HEK293 (cell line): ENCODE measurements at regions not wholly inside any gene's neighbourhood (a gene's known extent, or its start where the extent isn't known, plus 50 kb on each side); places are given as distances from the start of the nearest gene placed in this dataset.

Experiments
- CTCF ChIA-PET: fragments of 350-600 bp; formaldehyde crosslinking; extraction: SDS; loops from one replicate; lab custom pipeline; 2021; ENCODE audit warnings: antibody characterized with exemption; lab: Yijun Ruan, JAX
- POLR2A ChIA-PET: fragments of 300-600 bp; formaldehyde crosslinking; extraction: SDS; loops from one replicate; lab custom pipeline; 2020; ENCODE audit warnings: antibody characterized with exemption, inconsistent platforms; lab: Yijun Ruan, JAX
- H3K27ac ChIP-seq: fragments of 200-500 bp; sonication (Bioruptor generic); 2 replicates; pipeline ENCODE4 v1.5.1; 2014; ENCODE audit warnings: low read depth, low read length, control low read depth, inconsistent platforms; ENCODE audit errors: extremely low read depth
- H3K36me3 ChIP-seq, 2 experiments: fragments of 200-500 bp in 1 of 2; sonication (Bioruptor generic) in 1 of 2; 1 replicate in 1 of 2; 2 replicates in 1 of 2; pipeline ENCODE4 v1.5.1; 2014 to 2017; ENCODE audit warnings: inconsistent platforms in 2 of 2, low read length in 2 of 2; ENCODE audit not compliant: control insufficient read depth in 2 of 2, insufficient read depth in 1 of 2
- H3K4me1 ChIP-seq: fragments of 200-500 bp; sonication (Bioruptor generic); 2 replicates; pipeline ENCODE4 v1.5.1; 2014; ENCODE audit warnings: mild to moderate bottlenecking, low read length, inconsistent platforms; ENCODE audit not compliant: control insufficient read depth, insufficient read depth
- H3K4me3 ChIP-seq: 2 replicates; pipeline ENCODE4 v1.5.1; 2011; ENCODE audit warnings: low read depth, mild to moderate bottlenecking, control low read depth, low read length, moderate library complexity
- H3K9me3 ChIP-seq: fragments of 200-500 bp; sonication (Bioruptor generic); 2 replicates; pipeline ENCODE4 v1.5.1; 2014; ENCODE audit warnings: low read depth, low read length, inconsistent platforms; ENCODE audit not compliant: control insufficient read depth, insufficient read depth
- BCL11A ChIP-seq: fragments of 450-650 bp; formaldehyde crosslinking; IDR thresholded peaks from 2 replicates; pipeline ENCODE4 v1.5.1; 2016; ENCODE audit warnings: low read depth, missing biosample characterization, missing genetic modification characterization
- HOXD13 ChIP-seq: sonication (generic); formaldehyde crosslinking; IDR thresholded peaks from 2 replicates; pipeline ENCODE4 v1.8.0; 2022; ENCODE audit warnings: missing genetic modification reagents, borderline replicate concordance
- ZBTB20 ChIP-seq: fragments of 450-650 bp; formaldehyde crosslinking; IDR thresholded peaks from 2 replicates; pipeline ENCODE4 v1.5.1; 2016; ENCODE audit warnings: missing biosample characterization, missing genetic modification characterization
- ZNF133 ChIP-seq: fragments of 450-650 bp; formaldehyde crosslinking; IDR thresholded peaks from 2 replicates; pipeline ENCODE4 v1.5.1; 2016; ENCODE audit warnings: missing biosample characterization, missing genetic modification characterization
- ZNF174 ChIP-seq: fragments of 450-650 bp; formaldehyde crosslinking; IDR thresholded peaks from 2 replicates; pipeline ENCODE4 v1.5.0; 2017; ENCODE audit warnings: missing biosample characterization, mild to moderate bottlenecking, missing genetic modification characterization
- ZNF175 ChIP-seq: fragments of 450-650 bp; formaldehyde crosslinking; IDR thresholded peaks from 2 replicates; pipeline ENCODE4 v1.5.1; 2016; ENCODE audit warnings: missing biosample characterization, missing genetic modification characterization
- ZNF391 ChIP-seq: fragments of 450-650 bp; formaldehyde crosslinking; IDR thresholded peaks from 2 replicates; pipeline ENCODE4 v1.5.1; 2016; ENCODE audit warnings: low read depth, missing biosample characterization, missing genetic modification characterization, borderline replicate concordance
- ZNF521 ChIP-seq: fragments of 450-650 bp; formaldehyde crosslinking; IDR thresholded peaks from 2 replicates; pipeline ENCODE4 v1.5.1; 2017; ENCODE audit warnings: missing biosample characterization, mild to moderate bottlenecking, missing genetic modification characterization
- ZNF549 ChIP-seq: fragments of 450-650 bp; IDR thresholded peaks from 2 replicates; pipeline ENCODE4 v1.5.1; 2018; ENCODE audit warnings: missing biosample characterization, missing genetic modification characterization, mild to moderate bottlenecking, inconsistent platforms, moderate library complexity
- ZNF558 ChIP-seq: fragments of 450-650 bp; formaldehyde crosslinking; IDR thresholded peaks from 2 replicates; pipeline ENCODE4 v1.5.1; 2016; ENCODE audit warnings: missing biosample characterization, missing genetic modification characterization
- ZNF626 ChIP-seq: fragments of 450-650 bp; sonication (Bioruptor Pico); formaldehyde crosslinking; IDR thresholded peaks from 2 replicates; pipeline ENCODE4 v1.5.1; 2018; ENCODE audit warnings: missing biosample characterization, missing genetic modification characterization, inconsistent platforms
- ZNF629 ChIP-seq: fragments of 450-650 bp; formaldehyde crosslinking; IDR thresholded peaks from 2 replicates; pipeline ENCODE4 v1.5.1; 2017; ENCODE audit warnings: missing biosample characterization, missing genetic modification characterization
- ZNF660 ChIP-seq: fragments of 450-650 bp; IDR thresholded peaks from 2 replicates; pipeline ENCODE4 v1.5.1; 2018; ENCODE audit warnings: missing biosample characterization, mild to moderate bottlenecking, missing genetic modification characterization
- ZNF664 ChIP-seq: fragments of 450-650 bp; formaldehyde crosslinking; IDR thresholded peaks from 2 replicates; pipeline ENCODE4 v1.5.1; 2016; ENCODE audit warnings: missing biosample characterization, missing genetic modification characterization
- ZNF747 ChIP-seq: fragments of 450-650 bp; formaldehyde crosslinking; IDR thresholded peaks from 2 replicates; pipeline ENCODE4 v1.5.1; 2016; ENCODE audit warnings: missing biosample characterization, missing genetic modification characterization
- TF ChIP-seq, protein P1 (sequence below): fragments of 450-650 bp; formaldehyde crosslinking; IDR thresholded peaks from 2 replicates; pipeline ENCODE4 v1.5.1; 2016; ENCODE audit warnings: missing biosample characterization, missing genetic modification characterization
- TF ChIP-seq, protein P2 (sequence below): fragments of 450-650 bp; IDR thresholded peaks from 2 replicates; pipeline ENCODE4 v1.5.1; 2018; ENCODE audit warnings: missing biosample characterization, missing genetic modification characterization
- TF ChIP-seq, protein P3 (sequence below): fragments of 450-650 bp; formaldehyde crosslinking; IDR thresholded peaks from 2 replicates; pipeline ENCODE4 v1.5.1; 2017; ENCODE audit warnings: missing biosample characterization, missing genetic modification characterization
- TF ChIP-seq, protein P4 (sequence below): fragments of 450-650 bp; formaldehyde crosslinking; IDR thresholded peaks from 2 replicates; pipeline ENCODE4 v1.5.1; 2016; ENCODE audit warnings: missing biosample characterization, missing genetic modification characterization
- TF ChIP-seq, protein P5 (sequence below): fragments of 450-650 bp; formaldehyde crosslinking; IDR thresholded peaks from 2 replicates; pipeline ENCODE4 v1.5.1; 2017; ENCODE audit warnings: missing biosample characterization, missing genetic modification characterization
- TF ChIP-seq, protein P6 (sequence below): fragments of 450-650 bp; formaldehyde crosslinking; IDR thresholded peaks from 2 replicates; pipeline ENCODE4 v1.5.1; 2016; ENCODE audit warnings: missing biosample characterization, missing genetic modification characterization
- TF ChIP-seq, protein P7 (sequence below): fragments of 450-650 bp; IDR thresholded peaks from 2 replicates; pipeline ENCODE4 v1.5.1; 2018; ENCODE audit warnings: missing biosample characterization, mild to moderate bottlenecking, missing genetic modification characterization

DNA sequence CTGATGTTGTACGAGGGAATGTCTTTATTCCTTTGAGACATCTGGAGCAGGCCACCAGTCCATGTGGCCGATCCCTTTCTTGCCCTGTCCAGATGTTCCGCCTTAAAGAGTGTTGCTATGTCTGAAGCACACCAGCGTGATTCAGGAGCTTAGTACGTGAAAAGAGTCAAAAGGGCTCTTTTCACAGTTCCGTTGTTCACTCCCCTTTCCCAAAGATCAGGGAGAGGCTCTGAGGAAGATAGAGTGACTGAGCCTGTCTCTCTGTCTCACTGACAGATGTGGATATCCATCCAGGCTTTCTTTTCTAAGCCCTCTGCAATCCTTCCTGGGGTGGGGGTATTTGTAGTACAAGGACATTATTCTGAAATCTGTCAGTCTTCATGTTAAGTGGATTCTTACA is 262.5 kb upstream of the LRTM1 start:
- Histone ChIP-seq H3K9me3 (no peaks in the 10 kb centered on the region), H3K4me3 (no peak overlapping the region), H3K27ac (no peak overlapping the region), H3K4me1 (no peaks in the 10 kb centered on the region), H3K36me3 (no peaks in the 10 kb centered on the region)
- TF ChIP-seq ZNF747 (tag by site-specific recombination) (no peak), ZNF558 (no peak), ZBTB20 (tag by site-specific recombination) (no peak), ZNF391 (no peak)
- ChIA-PET CTCF (interaction anchor here (0.6 kb wide), 1 partner anchor 14 kb away, joined by 4 read pairs; no protein-coding TSS in a partner anchor), POLR2A (no interaction called here)

DNA sequence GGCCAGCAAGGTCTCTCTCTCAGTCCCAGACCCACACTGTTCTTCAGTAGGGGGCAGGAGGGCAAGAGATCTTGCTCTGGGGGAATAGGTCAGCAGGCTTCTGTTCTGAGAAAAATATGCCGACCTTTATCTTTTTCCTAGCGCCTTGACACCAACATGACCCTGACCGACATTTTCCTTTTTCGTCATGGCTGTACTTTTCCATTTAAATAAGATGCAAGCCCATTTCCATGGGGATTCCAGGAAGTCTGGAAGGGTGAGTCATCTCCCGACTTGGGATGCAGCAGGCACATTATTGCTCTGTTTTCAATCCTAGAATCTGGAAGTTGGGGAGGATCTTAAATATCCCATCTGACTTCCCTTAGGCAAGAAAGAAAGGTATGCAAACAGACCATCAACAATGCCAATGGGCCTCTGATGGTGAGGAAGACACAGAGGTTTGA is 261.5 kb upstream of the LRTM1 start:
- H3K27ac ChIP-seq = no peak overlapping the region
- TF ChIP-seq ZNF175 (tag by site-specific recombination) (no peak), HOXD13 (CRISPR knock-in tag) (no peak), ZNF521 (tag by site-specific recombination) (no peak), ZNF664 (tag by site-specific recombination) (no peak), ZNF133 (tag by site-specific recombination) (no peak), BCL11A (tag by site-specific recombination) (no peak), ZNF629 (tag by site-specific recombination) (no peak), ZNF626 (tag by site-specific recombination) (no peak), ZNF660 (no peak), ZNF174 (no peak), ZNF549 (tag by site-specific recombination) (no peak)
- TF ChIP-seq, protein P1, sequence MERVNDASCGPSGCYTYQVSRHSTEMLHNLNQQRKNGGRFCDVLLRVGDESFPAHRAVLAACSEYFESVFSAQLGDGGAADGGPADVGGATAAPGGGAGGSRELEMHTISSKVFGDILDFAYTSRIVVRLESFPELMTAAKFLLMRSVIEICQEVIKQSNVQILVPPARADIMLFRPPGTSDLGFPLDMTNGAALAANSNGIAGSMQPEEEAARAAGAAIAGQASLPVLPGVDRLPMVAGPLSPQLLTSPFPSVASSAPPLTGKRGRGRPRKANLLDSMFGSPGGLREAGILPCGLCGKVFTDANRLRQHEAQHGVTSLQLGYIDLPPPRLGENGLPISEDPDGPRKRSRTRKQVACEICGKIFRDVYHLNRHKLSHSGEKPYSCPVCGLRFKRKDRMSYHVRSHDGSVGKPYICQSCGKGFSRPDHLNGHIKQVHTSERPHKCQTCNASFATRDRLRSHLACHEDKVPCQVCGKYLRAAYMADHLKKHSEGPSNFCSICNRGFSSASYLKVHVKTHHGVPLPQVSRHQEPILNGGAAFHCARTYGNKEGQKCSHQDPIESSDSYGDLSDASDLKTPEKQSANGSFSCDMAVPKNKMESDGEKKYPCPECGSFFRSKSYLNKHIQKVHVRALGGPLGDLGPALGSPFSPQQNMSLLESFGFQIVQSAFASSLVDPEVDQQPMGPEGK (tag by site-specific recombination) = no peak
- TF ChIP-seq, protein P2, sequence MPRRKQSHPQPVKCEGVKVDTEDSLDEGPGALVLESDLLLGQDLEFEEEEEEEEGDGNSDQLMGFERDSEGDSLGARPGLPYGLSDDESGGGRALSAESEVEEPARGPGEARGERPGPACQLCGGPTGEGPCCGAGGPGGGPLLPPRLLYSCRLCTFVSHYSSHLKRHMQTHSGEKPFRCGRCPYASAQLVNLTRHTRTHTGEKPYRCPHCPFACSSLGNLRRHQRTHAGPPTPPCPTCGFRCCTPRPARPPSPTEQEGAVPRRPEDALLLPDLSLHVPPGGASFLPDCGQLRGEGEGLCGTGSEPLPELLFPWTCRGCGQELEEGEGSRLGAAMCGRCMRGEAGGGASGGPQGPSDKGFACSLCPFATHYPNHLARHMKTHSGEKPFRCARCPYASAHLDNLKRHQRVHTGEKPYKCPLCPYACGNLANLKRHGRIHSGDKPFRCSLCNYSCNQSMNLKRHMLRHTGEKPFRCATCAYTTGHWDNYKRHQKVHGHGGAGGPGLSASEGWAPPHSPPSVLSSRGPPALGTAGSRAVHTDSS (tag by site-specific recombination) = no peak
- TF ChIP-seq, protein P3, sequence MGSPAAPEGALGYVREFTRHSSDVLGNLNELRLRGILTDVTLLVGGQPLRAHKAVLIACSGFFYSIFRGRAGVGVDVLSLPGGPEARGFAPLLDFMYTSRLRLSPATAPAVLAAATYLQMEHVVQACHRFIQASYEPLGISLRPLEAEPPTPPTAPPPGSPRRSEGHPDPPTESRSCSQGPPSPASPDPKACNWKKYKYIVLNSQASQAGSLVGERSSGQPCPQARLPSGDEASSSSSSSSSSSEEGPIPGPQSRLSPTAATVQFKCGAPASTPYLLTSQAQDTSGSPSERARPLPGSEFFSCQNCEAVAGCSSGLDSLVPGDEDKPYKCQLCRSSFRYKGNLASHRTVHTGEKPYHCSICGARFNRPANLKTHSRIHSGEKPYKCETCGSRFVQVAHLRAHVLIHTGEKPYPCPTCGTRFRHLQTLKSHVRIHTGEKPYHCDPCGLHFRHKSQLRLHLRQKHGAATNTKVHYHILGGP (tag by site-specific recombination) = no peak
- TF ChIP-seq, protein P4, sequence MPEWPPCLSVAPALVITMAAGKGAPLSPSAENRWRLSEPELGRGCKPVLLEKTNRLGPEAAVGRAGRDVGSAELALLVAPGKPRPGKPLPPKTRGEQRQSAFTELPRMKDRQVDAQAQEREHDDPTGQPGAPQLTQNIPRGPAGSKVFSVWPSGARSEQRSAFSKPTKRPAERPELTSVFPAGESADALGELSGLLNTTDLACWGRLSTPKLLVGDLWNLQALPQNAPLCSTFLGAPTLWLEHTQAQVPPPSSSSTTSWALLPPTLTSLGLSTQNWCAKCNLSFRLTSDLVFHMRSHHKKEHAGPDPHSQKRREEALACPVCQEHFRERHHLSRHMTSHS (tag by site-specific recombination) = no peak
- TF ChIP-seq, protein P5, sequence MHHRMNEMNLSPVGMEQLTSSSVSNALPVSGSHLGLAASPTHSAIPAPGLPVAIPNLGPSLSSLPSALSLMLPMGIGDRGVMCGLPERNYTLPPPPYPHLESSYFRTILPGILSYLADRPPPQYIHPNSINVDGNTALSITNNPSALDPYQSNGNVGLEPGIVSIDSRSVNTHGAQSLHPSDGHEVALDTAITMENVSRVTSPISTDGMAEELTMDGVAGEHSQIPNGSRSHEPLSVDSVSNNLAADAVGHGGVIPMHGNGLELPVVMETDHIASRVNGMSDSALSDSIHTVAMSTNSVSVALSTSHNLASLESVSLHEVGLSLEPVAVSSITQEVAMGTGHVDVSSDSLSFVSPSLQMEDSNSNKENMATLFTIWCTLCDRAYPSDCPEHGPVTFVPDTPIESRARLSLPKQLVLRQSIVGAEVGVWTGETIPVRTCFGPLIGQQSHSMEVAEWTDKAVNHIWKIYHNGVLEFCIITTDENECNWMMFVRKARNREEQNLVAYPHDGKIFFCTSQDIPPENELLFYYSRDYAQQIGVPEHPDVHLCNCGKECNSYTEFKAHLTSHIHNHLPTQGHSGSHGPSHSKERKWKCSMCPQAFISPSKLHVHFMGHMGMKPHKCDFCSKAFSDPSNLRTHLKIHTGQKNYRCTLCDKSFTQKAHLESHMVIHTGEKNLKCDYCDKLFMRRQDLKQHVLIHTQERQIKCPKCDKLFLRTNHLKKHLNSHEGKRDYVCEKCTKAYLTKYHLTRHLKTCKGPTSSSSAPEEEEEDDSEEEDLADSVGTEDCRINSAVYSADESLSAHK = no peak
- TF ChIP-seq, protein P6, sequence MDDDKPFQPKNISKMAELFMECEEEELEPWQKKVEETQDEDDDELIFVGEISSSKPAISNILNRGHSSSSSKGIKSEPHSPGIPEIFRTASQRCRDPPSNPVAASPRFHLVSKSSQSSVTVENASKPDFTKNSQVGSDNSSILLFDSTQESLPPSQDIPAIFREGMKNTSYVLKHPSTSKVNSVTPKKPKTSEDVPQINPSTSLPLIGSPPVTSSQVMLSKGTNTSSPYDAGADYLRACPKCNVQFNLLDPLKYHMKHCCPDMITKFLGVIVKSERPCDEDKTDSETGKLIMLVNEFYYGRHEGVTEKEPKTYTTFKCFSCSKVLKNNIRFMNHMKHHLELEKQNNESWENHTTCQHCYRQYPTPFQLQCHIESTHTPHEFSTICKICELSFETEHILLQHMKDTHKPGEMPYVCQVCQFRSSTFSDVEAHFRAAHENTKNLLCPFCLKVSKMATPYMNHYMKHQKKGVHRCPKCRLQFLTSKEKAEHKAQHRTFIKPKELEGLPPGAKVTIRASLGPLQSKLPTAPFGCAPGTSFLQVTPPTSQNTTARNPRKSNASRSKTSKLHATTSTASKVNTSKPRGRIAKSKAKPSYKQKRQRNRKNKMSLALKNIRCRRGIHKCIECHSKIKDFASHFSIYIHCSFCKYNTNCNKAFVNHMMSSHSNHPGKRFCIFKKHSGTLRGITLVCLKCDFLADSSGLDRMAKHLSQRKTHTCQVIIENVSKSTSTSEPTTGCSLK (tag by site-specific recombination) = no peak
- TF ChIP-seq, protein P7, sequence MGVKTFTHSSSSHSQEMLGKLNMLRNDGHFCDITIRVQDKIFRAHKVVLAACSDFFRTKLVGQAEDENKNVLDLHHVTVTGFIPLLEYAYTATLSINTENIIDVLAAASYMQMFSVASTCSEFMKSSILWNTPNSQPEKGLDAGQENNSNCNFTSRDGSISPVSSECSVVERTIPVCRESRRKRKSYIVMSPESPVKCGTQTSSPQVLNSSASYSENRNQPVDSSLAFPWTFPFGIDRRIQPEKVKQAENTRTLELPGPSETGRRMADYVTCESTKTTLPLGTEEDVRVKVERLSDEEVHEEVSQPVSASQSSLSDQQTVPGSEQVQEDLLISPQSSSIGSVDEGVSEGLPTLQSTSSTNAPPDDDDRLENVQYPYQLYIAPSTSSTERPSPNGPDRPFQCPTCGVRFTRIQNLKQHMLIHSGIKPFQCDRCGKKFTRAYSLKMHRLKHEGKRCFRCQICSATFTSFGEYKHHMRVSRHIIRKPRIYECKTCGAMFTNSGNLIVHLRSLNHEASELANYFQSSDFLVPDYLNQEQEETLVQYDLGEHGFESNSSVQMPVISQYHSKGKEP (tag by site-specific recombination) = no peak

More for the DNA sequence above, 261.5 kb upstream of the LRTM1 start:
- Histone ChIP-seq H3K36me3 (no peaks in the 10 kb centered on the region), H3K9me3 (no peaks in the 10 kb centered on the region), H3K4me3 (no peak overlapping the region), H3K4me1 (no peaks in the 10 kb centered on the region)
- CTCF ChIA-PET = no interaction called here
- POLR2A ChIA-PET = no interaction called here
